OCI-LY3 (cell line): ENCODE measurements at regions not wholly inside any gene's neighbourhood (a gene's known extent, or its start where the extent isn't known, plus 50 kb on each side); places are given as distances from the start of the nearest gene placed in this dataset.

Experiments used
- H2AFZ ChIP-seq: fragments of 200-600, 300-600 bp; shearing (Covaris generic); 2 replicates; pipeline ENCODE4 v1.6.0; 2014; ENCODE audit warnings: antibody characterized with exemption, low read depth, low read length
- H3K27ac ChIP-seq: fragments of 200-600, 300-600 bp; sonication (generic); 2 replicates; pipeline ENCODE4 v1.5.1; 2014; ENCODE audit warnings: mild to moderate bottlenecking, low read length, moderate library complexity, mixed read lengths
- H3K27me3 ChIP-seq: fragments of 200-600, 300-600 bp; sonication (generic); 2 replicates; pipeline ENCODE4 v1.6.1; 2014; ENCODE audit warnings: low read depth, low read length, mixed read lengths
- H3K36me3 ChIP-seq: fragments of 200-600, 300-600 bp; sonication (generic); replicated peaks from 2 replicates; pipeline ENCODE3; 2014; ENCODE audit warnings: low read depth, low read length, mixed read lengths
- H3K4me1 ChIP-seq: fragments of 300-600, 200-600 bp; sonication (generic); 2 replicates; pipeline ENCODE4 v1.6.1; 2014; ENCODE audit warnings: low read length, mixed read lengths
- H3K4me2 ChIP-seq: fragments of 200-600, 300-600 bp; sonication (generic); 2 replicates; pipeline ENCODE4 v1.6.1; 2014; ENCODE audit warnings: low read length, mixed read lengths
- H3K4me3 ChIP-seq: fragments of 300-600, 200-600 bp; sonication (generic); 2 replicates; pipeline ENCODE4 v1.5.1; 2014; ENCODE audit warnings: antibody characterized with exemption, mild to moderate bottlenecking, low read length, moderate library complexity
- H3K79me2 ChIP-seq: fragments of 300-600, 200-600 bp; shearing (Covaris generic); 2 replicates; pipeline ENCODE4 v1.6.1; 2014; ENCODE audit warnings: mild to moderate bottlenecking, low read length, mixed read lengths
- H3K9ac ChIP-seq: fragments of 300-600, 200-600 bp; shearing (Covaris generic); 2 replicates; pipeline ENCODE4 v1.6.0; 2014; ENCODE audit warnings: mild to moderate bottlenecking, low read length, moderate library complexity
- H3K9me3 ChIP-seq: fragments of 200-600, 300-600 bp; shearing (Covaris generic); 2 replicates; pipeline ENCODE4 v1.6.1; 2014; ENCODE audit warnings: low read length, mixed read lengths; ENCODE audit not compliant: insufficient read depth
- H4K20me1 ChIP-seq: fragments of 200-600, 300-600 bp; sonication (generic); 2 replicates; pipeline ENCODE4 v1.6.1; 2016; ENCODE audit warnings: low read length, mixed read lengths; ENCODE audit not compliant: insufficient read depth
- CTCF ChIP-seq: fragments of 200-600, 300-600 bp; sonication (generic); IDR thresholded peaks from 2 replicates; pipeline ENCODE4 v1.5.1; 2014; ENCODE audit warnings: antibody characterized with exemption, low read length, low read depth
- EZH2phosphoT487 ChIP-seq: fragments of 200-600 bp; shearing (Covaris generic); IDR thresholded peaks from 2 replicates; pipeline ENCODE4 v1.6.1; 2018; ENCODE audit warnings: antibody characterized with exemption, mixed run types, low read depth

DNA sequence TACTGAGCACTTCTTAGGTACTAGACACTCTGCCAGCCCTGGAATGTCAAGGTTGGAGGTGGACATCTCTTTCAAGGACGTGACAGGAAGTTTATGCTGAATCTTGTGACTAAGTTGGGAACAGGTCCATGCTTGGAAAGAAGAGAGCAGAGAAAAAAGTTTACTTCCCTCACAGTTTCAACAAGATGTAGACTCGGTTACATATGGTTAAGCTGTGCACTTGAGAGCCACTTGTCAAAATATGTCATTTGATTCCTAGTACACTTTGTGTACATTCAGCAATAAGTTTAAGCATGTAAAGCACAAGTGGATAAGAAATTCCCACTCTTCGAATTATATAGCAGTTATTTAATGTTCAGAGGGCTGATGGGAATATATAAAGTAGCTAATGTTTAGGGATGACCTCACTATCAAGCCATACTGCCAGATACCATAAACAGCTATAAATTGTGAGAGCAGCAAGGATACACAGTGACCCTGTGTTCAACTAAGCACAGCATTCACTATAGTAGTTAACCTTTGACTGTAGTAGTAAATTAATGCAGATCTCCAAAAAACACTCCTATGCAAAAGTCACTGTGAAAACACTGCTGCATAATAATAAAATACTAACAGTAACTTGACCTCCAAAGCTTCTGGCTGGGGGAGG lies 1944.6 kb upstream of the WWC1 start:
- H3K4me3 ChIP-seq = no peak overlapping the region
- H3K9me3 ChIP-seq = no peaks in the 10 kb centered on the region
- H4K20me1 ChIP-seq = no peaks in the 10 kb centered on the region
- H2AFZ ChIP-seq = no peak overlapping the region
- no peaks in the 10 kb centered on the region for H3K27me3 ChIP-seq
- H3K9ac ChIP-seq = no peak overlapping the region
- H3K4me2 ChIP-seq = no peak overlapping the region
- H3K4me1 ChIP-seq = no peaks in the 10 kb centered on the region
- H3K36me3 ChIP-seq = no peaks in the 10 kb centered on the region
- H3K79me2 ChIP-seq = no peaks in the 10 kb centered on the region
- H3K27ac ChIP-seq = no peak overlapping the region
- TF ChIP-seq EZH2phosphoT487 (no peak), CTCF (no peak)

DNA sequence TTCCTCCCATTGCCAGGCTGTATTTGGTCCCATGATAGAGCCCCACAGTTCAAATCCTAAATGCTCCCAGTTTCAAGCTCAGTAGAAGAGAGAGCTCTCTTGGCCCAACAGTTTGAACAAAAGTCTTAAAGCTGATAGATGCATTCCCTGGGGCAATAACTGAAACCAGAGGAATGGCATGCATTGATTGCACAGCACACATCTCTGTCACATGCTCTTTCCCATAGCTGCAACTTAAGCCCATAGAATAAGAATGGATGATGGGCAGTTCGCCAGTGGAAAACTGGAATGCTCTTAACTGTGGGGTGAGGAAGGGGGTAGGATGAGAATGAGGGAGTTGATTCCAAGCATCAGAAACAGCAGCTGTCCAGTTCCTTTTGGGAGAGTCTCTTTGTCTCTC lies 1942.4 kb upstream of the WWC1 start:
- TF ChIP-seq EZH2phosphoT487 (no peak), CTCF (no peak)
- Histone ChIP-seq H3K4me3 (no peak overlapping the region), H3K36me3 (no peaks in the 10 kb centered on the region), H3K79me2 (no peaks in the 10 kb centered on the region), H2AFZ (no peak overlapping the region), H3K4me1 (no peaks in the 10 kb centered on the region), H3K27ac (no peak overlapping the region), H3K9me3 (no peaks in the 10 kb centered on the region), H4K20me1 (no peaks in the 10 kb centered on the region), H3K9ac (no peak overlapping the region), H3K4me2 (no peak overlapping the region), H3K27me3 (no peaks in the 10 kb centered on the region)

GRCh38 chr5:166353580-166353979 lies 1937.9 kb upstream of the WWC1 start:
- Histone ChIP-seq H3K27me3 (no peaks in the 10 kb centered on the region), H3K4me2 (no peak overlapping the region), H3K79me2 (no peaks in the 10 kb centered on the region), H3K27ac (no peak overlapping the region), H3K4me1 (no peaks in the 10 kb centered on the region), H2AFZ (no peak overlapping the region), H4K20me1 (no peaks in the 10 kb centered on the region), H3K4me3 (no peak overlapping the region), H3K9ac (no peak overlapping the region), H3K9me3 (no peaks in the 10 kb centered on the region), H3K36me3 (no peaks in the 10 kb centered on the region)
- TF ChIP-seq EZH2phosphoT487 (no peak), CTCF (no peak)

DNA sequence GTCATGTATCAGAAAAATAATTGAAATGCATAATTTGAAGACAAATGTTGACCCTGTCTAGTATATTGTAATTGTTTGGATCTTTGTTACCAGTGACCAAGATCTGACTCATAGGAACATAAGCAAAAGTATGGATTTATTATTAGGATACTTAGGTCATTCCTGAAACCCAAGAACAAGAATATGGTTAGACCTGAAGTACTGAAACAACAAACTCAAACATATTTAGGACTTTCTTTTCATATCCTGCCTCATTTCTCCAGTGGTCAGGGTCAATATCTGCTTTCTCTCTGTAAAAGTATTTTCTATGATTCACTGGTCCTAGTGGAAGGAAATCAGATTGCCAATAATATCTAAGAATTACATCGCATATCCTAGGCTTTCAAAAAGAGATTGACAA lies 1937.1 kb upstream of the WWC1 start:
- H3K4me2 ChIP-seq = no peak overlapping the region

More for the DNA sequence above, 1937.1 kb upstream of the WWC1 start:
- Histone ChIP-seq H3K4me1 (no peaks in the 10 kb centered on the region), H4K20me1 (no peaks in the 10 kb centered on the region), H3K9ac (no peak overlapping the region), H3K4me3 (no peak overlapping the region), H2AFZ (no peak overlapping the region), H3K27ac (no peak overlapping the region), H3K36me3 (no peaks in the 10 kb centered on the region), H3K9me3 (no peaks in the 10 kb centered on the region), H3K79me2 (no peaks in the 10 kb centered on the region), H3K27me3 (no peaks in the 10 kb centered on the region)
- TF ChIP-seq EZH2phosphoT487 = no peak
- TF ChIP-seq CTCF = no peak
